AG09319 (cell line): ENCODE measurements at regions not wholly inside any gene's neighbourhood (a gene's known extent, or its start where the extent isn't known, plus 50 kb on each side); places are given as distances from the start of the nearest gene placed in this dataset.

Source experiments
- DNase-seq: peaks from one replicate; pipeline ENCODE4 v3.0.0-alpha.2; 2010; ENCODE audit warnings: low read depth; ENCODE audit errors: extremely low read depth
- CTCF ChIP-seq: IDR thresholded peaks from 2 replicates; pipeline ENCODE4 v1.5.1; 2011; ENCODE audit warnings: low read depth, mild to moderate bottlenecking, inconsistent platforms, low read length, moderate library complexity

GRCh38 chr7:12905671-12906070, 218.2 kb downstream of the ARL4A start:
- no peak for TF ChIP-seq CTCF
- DNase-seq = no peak

GRCh38 chr7:12907774-12908173, 220.3 kb downstream of the ARL4A start:
- DNase-seq = no peak
- TF ChIP-seq CTCF = no peak

- DNase-seq = no peak
- TF ChIP-seq CTCF = no peak
Measured at GRCh38 chr7:12909483-12909882, 222.1 kb downstream of the ARL4A start.

GRCh38 chr7:12911053-12911452, 223.6 kb downstream of the ARL4A start:
- no peak for DNase-seq
- TF ChIP-seq CTCF = no peak

GRCh38 chr7:12913002-12913401, 225.6 kb downstream of the ARL4A start:
- no peak for TF ChIP-seq CTCF
- DNase-seq = no peak

- DNase-seq = no peak
- TF ChIP-seq CTCF = no peak
Measured at GRCh38 chr7:12917801-12918200, 230.4 kb downstream of the ARL4A start.

- TF ChIP-seq CTCF = no peak
- no peak for DNase-seq
Measured at GRCh38 chr7:12921751-12922345, 234.4 kb downstream of the ARL4A start.
